Upper lobe of left lung (tissue), 4 donors: ENCODE measurements at regions not wholly inside any gene's neighbourhood (a gene's known extent, or its start where the extent isn't known, plus 50 kb on each side); places are given as distances from the start of the nearest gene placed in this dataset.

Experiments
- EP300 ChIP-seq, 4 donors: sonication (generic); formaldehyde crosslinking; IDR thresholded peaks; one replicate each; pipeline ENCODE4 v1.5.1; 2017; ENCODE audit warnings: antibody characterized with exemption in 4 of 4, control low read depth in 2 of 4
- POLR2A ChIP-seq, 4 donors: fragments of 450-650 bp; IDR thresholded peaks; one replicate each; pipeline ENCODE4 v1.5.1; 2016 to 2017; ENCODE audit warnings: antibody characterized with exemption in 4 of 4, mild to moderate bottlenecking in 2 of 4

- TF ChIP-seq EP300 (IDR thresholded peaks at IDR 0.05) (no peak), POLR2A (IDR thresholded peaks at IDR 0.05) (no peak)
These were observed 966.0 kb upstream of the ACO1 start for GRCh38 chr9:31418419-31418818.
